OCI-LY7 (cell line): ENCODE measurements at regions not wholly inside any gene's neighbourhood (a gene's known extent, or its start where the extent isn't known, plus 50 kb on each side); places are given as distances from the start of the nearest gene placed in this dataset.

Source experiments
- BruUV-seq: library from RNA; stranded (reverse); fragments of 400-500 nt; replicated peaks from 2 replicates; lab custom pipeline; 2021; lab: Mats Ljungman, UMichigan
- CTCF ChIA-PET: fragments of 300-600 bp; sonication (Branson Sonifier 250); formaldehyde crosslinking; loops from one replicate; lab custom pipeline; 2022; ENCODE audit warnings: antibody characterized with exemption; ENCODE audit not compliant: unreplicated experiment; lab: Charles Lee
- POLR2A ChIA-PET: fragments of 300-600 bp; sonication (Branson Sonifier 250); formaldehyde crosslinking; loops from one replicate; lab custom pipeline; 2022; ENCODE audit warnings: antibody characterized with exemption; lab: Charles Lee
- DNase-seq: peaks from one replicate; pipeline ENCODE4 v3.0.0-alpha.2; 2015; ENCODE audit warnings: low spot score
- H2AFZ ChIP-seq: fragments of 200-600 bp; sonication (generic), shearing (Covaris generic); 2 replicates; pipeline ENCODE4 v1.6.1; 2014; ENCODE audit warnings: mild to moderate bottlenecking, antibody characterized with exemption, low read length, moderate library complexity
- H3K27ac ChIP-seq: fragments of 200-600 bp; sonication (generic); 2 replicates; pipeline ENCODE4 v1.5.1; 2014; ENCODE audit warnings: mixed run types, low read depth, mild to moderate bottlenecking, moderate library complexity, low read length, inconsistent platforms; ENCODE audit not compliant: poor library complexity, severe bottlenecking
- H3K36me3 ChIP-seq: fragments of 200-600 bp; sonication (generic); 2 replicates; pipeline ENCODE4 v1.6.1; 2014; ENCODE audit warnings: mild to moderate bottlenecking, antibody characterized with exemption, low read length, moderate library complexity, mixed read lengths; ENCODE audit not compliant: insufficient read depth
- H3K4me1 ChIP-seq: fragments of 200-600 bp; sonication (generic); 2 replicates; pipeline ENCODE4 v1.5.1; 2014; ENCODE audit warnings: mild to moderate bottlenecking, low read length; ENCODE audit not compliant: insufficient read depth, poor library complexity, severe bottlenecking
- H3K4me2 ChIP-seq: fragments of 200-600 bp; sonication (generic); 2 replicates; pipeline ENCODE4 v1.6.1; 2014; ENCODE audit warnings: mild to moderate bottlenecking, low read length
- H3K4me3 ChIP-seq: fragments of 200-600 bp; sonication (generic); 2 replicates; pipeline ENCODE4 v1.5.1; 2014; ENCODE audit warnings: mild to moderate bottlenecking, low read depth, low read length; ENCODE audit not compliant: poor library complexity, severe bottlenecking
- H3K79me2 ChIP-seq: fragments of 200-600 bp; sonication (generic); 2 replicates; pipeline ENCODE4 v1.6.1; 2016; ENCODE audit warnings: low read depth, mild to moderate bottlenecking, low read length, moderate library complexity, mixed read lengths; ENCODE audit not compliant: insufficient read depth
- H3K9me2 ChIP-seq: fragments of 200-600 bp; sonication (generic); 2 replicates; pipeline ENCODE4 v1.6.1; 2016; ENCODE audit warnings: mild to moderate bottlenecking, low read length, mixed read lengths; ENCODE audit not compliant: insufficient read depth
- H3K9me3 ChIP-seq: fragments of 200-600 bp; sonication (generic); 2 replicates; pipeline ENCODE4 v1.6.1; 2014; ENCODE audit warnings: mild to moderate bottlenecking, mixed run types, low read length, mixed read lengths
- H4K20me1 ChIP-seq: fragments of 200-600 bp; sonication (generic); 2 replicates; pipeline ENCODE4 v1.6.1; 2014; ENCODE audit warnings: mild to moderate bottlenecking, antibody characterized with exemption, low read length, moderate library complexity, mixed read lengths; ENCODE audit not compliant: insufficient read depth
- CTCF ChIP-seq: fragments of 200-600 bp; sonication (generic); conservative IDR thresholded peaks from 2 replicates; pipeline ENCODE4 v1.5.1; 2014; ENCODE audit warnings: mild to moderate bottlenecking, antibody characterized with exemption, low read length, moderate library complexity, mixed read lengths
- EZH2phosphoT487 ChIP-seq: fragments of 200-600 bp; sonication (generic); IDR thresholded peaks from 2 replicates; pipeline ENCODE4 v1.6.1; 2018; ENCODE audit warnings: low read depth, borderline replicate concordance, mild to moderate bottlenecking, mixed run types, antibody characterized with exemption, low read length, moderate library complexity, mixed read lengths
- intact Hi-C: fragments of 100-400 bp; cut with micrococcal nuclease; formaldehyde crosslinking; loops from one replicate; pipeline ENCODE4 v1.10.0; 2022; ENCODE audit not compliant: unreplicated experiment

- DNase-seq: no peak
- POLR2A ChIA-PET: interaction anchor here (0.5 kb wide), 1 partner anchor 198 kb away, joined by 3 read pairs; no protein-coding TSS in a partner anchor
These were observed 236.1 kb upstream of the LDB2 start for GRCh38 chr4:17134565-17134964.

GRCh38 chr4:17134100-17134499 is 235.7 kb upstream of the LDB2 start:
- no peaks in the 10 kb centered on the region for H3K79me2 ChIP-seq
- ChIA-PET CTCF (no interaction called here), POLR2A (no interaction called here)
- H3K27ac ChIP-seq: no peak overlapping the region
- no peaks in the 10 kb centered on the region for H3K36me3 ChIP-seq
- no peak overlapping the region for H2AFZ ChIP-seq
- H3K4me3 ChIP-seq: no peak overlapping the region
- no peak for DNase-seq
- H3K4me2 ChIP-seq: no peak overlapping the region
- intact Hi-C loops: no loop called here
- no peak for TF ChIP-seq CTCF
- no peak for TF ChIP-seq EZH2phosphoT487
- no peaks in the 10 kb centered on the region for H3K9me3 ChIP-seq
- no TSS peak for BruUV-seq
- H3K9me2 ChIP-seq: no peaks in the 10 kb centered on the region
- no peaks in the 10 kb centered on the region for H4K20me1 ChIP-seq
- H3K4me1 ChIP-seq: no peaks in the 10 kb centered on the region

More at GRCh38 chr4:17134565-17134964, 236.1 kb upstream of the LDB2 start:
- Histone ChIP-seq H3K9me2 (no peaks in the 10 kb centered on the region), H3K9me3 (no peaks in the 10 kb centered on the region), H3K36me3 (no peaks in the 10 kb centered on the region), H3K4me2 (no peak overlapping the region), H3K4me1 (no peaks in the 10 kb centered on the region), H2AFZ (no peak overlapping the region), H3K4me3 (no peak overlapping the region), H4K20me1 (no peaks in the 10 kb centered on the region), H3K79me2 (no peaks in the 10 kb centered on the region), H3K27ac (no peak overlapping the region)
- intact Hi-C loops: no loop called here
- CTCF ChIA-PET: no interaction called here
- no TSS peak for BruUV-seq
- TF ChIP-seq CTCF (no peak), EZH2phosphoT487 (no peak)

- POLR2A ChIA-PET: interaction anchor here (0.9 kb wide), 1 partner anchor 14 kb away, joined by 3 read pairs; no protein-coding TSS in a partner anchor
- Histone ChIP-seq H3K4me2 (no peak overlapping the region), H3K9me3 (no peaks in the 10 kb centered on the region), H2AFZ (no peak overlapping the region), H3K4me1 (no peaks in the 10 kb centered on the region), H3K36me3 (no peaks in the 10 kb centered on the region), H3K27ac (no peak overlapping the region), H4K20me1 (no peaks in the 10 kb centered on the region), H3K79me2 (no peaks in the 10 kb centered on the region), H3K9me2 (no peaks in the 10 kb centered on the region), H3K4me3 (no peak overlapping the region)
- DNase-seq: no peak
- TF ChIP-seq EZH2phosphoT487 (no peak), CTCF (no peak)
- no TSS peak for BruUV-seq
- intact Hi-C loops: no loop called here
- CTCF ChIA-PET: no interaction called here
These were observed 233.8 kb upstream of the LDB2 start for GRCh38 chr4:17132226-17132625.
